BLaER1 treated with 17β-estradiol and CSF1 and Interleukin-3, amounts not matched to agents 10 nM and 100 nM (cell line): ENCODE measurements at regions not wholly inside any gene's neighbourhood (a gene's known extent, or its start where the extent isn't known, plus 50 kb on each side); places are given as distances from the start of the nearest gene placed in this dataset.
A peak's percentile ranks its signal among the peaks of the same experiment; 100 is the strongest.

Source experiments
- H3K27ac ChIP-seq, 11 experiments: shearing (Covaris generic); formaldehyde crosslinking; 2 replicates each; pipeline ENCODE4 v1.8.1; 2022
- H3K27me3 ChIP-seq, 11 experiments: shearing (Covaris generic); formaldehyde crosslinking; 2 replicates each; pipeline ENCODE4 v1.8.1; 2022
- H3K36me3 ChIP-seq, 11 experiments: shearing (Covaris generic); formaldehyde crosslinking; 2 replicates each; pipeline ENCODE4 v1.8.1; 2022
- H3K4me1 ChIP-seq, 10 experiments: shearing (Covaris generic); formaldehyde crosslinking; 2 replicates each; pipeline ENCODE4 v1.8.1; 2022
- H3K4me2 ChIP-seq, 11 experiments: shearing (Covaris generic); formaldehyde crosslinking; 2 replicates each; pipeline ENCODE4 v1.8.1; 2022
- H3K4me3 ChIP-seq, 10 experiments: shearing (Covaris generic); formaldehyde crosslinking; 2 replicates each; pipeline ENCODE4 v1.8.1; 2022
- H3K9ac ChIP-seq, 11 experiments: shearing (Covaris generic); formaldehyde crosslinking; 2 replicates each; pipeline ENCODE4 v1.8.1; 2022
- H3K9me3 ChIP-seq, 11 experiments: shearing (Covaris generic); formaldehyde crosslinking; replicated peaks in 1 of 11; 2 replicates each; pipeline ENCODE4 v1.8.1; 2022
- H4K20me1 ChIP-seq, 11 experiments: shearing (Covaris generic); formaldehyde crosslinking; 2 replicates each; pipeline ENCODE4 v1.8.1; 2022
- Cebpa-rat ChIP-seq, 11 experiments: shearing (Covaris generic); IDR thresholded peaks; 2 replicates each; pipeline ENCODE4 v1.8.1; 2022

GRCh38 chr4:11614426-11614825, 185.7 kb upstream of the HS3ST1 start:
- no peak for TF ChIP-seq Cebpa-rat (IDR thresholded peaks at IDR 0.05)
- H3K4me1 ChIP-seq: peaks cover 0 to 25% (median 0%) of the 10 kb centered on the region in 10 experiments; a peak in 6 of 20 replicates
- H3K4me2 ChIP-seq: no peak overlapping the region
- H3K4me3 ChIP-seq: no peak overlapping the region
- no peak overlapping the region for H3K9ac ChIP-seq
- H3K27me3 ChIP-seq: no peaks in the 10 kb centered on the region
- H3K36me3 ChIP-seq: no peaks in the 10 kb centered on the region
- H3K9me3 ChIP-seq: no peaks in the 10 kb centered on the region
- no peaks in the 10 kb centered on the region for H4K20me1 ChIP-seq
- no peak overlapping the region for H3K27ac ChIP-seq

- H3K9me3 ChIP-seq: no peaks in the 10 kb centered on the region
- H3K4me2 ChIP-seq: peak overlapping the region in 2 of 11 experiments; percentile 19 to 30; a peak in 1 of 22 replicates
- no peak overlapping the region for H3K9ac ChIP-seq
- no peak overlapping the region for H3K4me3 ChIP-seq
- H3K36me3 ChIP-seq: no peaks in the 10 kb centered on the region
- H3K27me3 ChIP-seq: no peaks in the 10 kb centered on the region
- peaks cover 0 to 17% (median 0%) of the 10 kb centered on the region in 10 experiments; a peak in 3 of 20 replicates for H3K4me1 ChIP-seq
- H3K27ac ChIP-seq: no peak overlapping the region
- no peaks in the 10 kb centered on the region for H4K20me1 ChIP-seq
- TF ChIP-seq Cebpa-rat (IDR thresholded peaks at IDR 0.05): no peak
These were observed 183.2 kb upstream of the HS3ST1 start for GRCh38 chr4:11611868-11612267.

- no peaks in the 10 kb centered on the region for H3K36me3 ChIP-seq
- no peak overlapping the region for H3K4me3 ChIP-seq
- no peaks in the 10 kb centered on the region for H3K9me3 ChIP-seq
- no peak overlapping the region for H3K9ac ChIP-seq
- H3K4me2 ChIP-seq: no peak overlapping the region
- no peaks in the 10 kb centered on the region for H4K20me1 ChIP-seq
- H3K27ac ChIP-seq: no peak overlapping the region
- no peak for TF ChIP-seq Cebpa-rat (IDR thresholded peaks at IDR 0.05)
- H3K4me1 ChIP-seq: peaks cover 0 to 38% (median 0%) of the 10 kb centered on the region in 10 experiments; a peak in 6 of 20 replicates
- no peaks in the 10 kb centered on the region for H3K27me3 ChIP-seq
These were observed 181.1 kb upstream of the HS3ST1 start for GRCh38 chr4:11609751-11610150.

GRCh38 chr4:11608992-11609391, 180.3 kb upstream of the HS3ST1 start:
- Histone ChIP-seq H3K36me3 (no peaks in the 10 kb centered on the region), H3K4me3 (no peak overlapping the region), H3K27ac (no peak overlapping the region), H3K27me3 (no peaks in the 10 kb centered on the region), H4K20me1 (no peaks in the 10 kb centered on the region), H3K4me1 (peaks cover 0 to 43% (median 0%) of the 10 kb centered on the region in 10 experiments; a peak in 6 of 20 replicates), H3K4me2 (no peak overlapping the region), H3K9ac (no peak overlapping the region), H3K9me3 (no peaks in the 10 kb centered on the region)
- TF ChIP-seq Cebpa-rat (IDR thresholded peaks at IDR 0.05): no peak

GRCh38 chr4:11606078-11606477, 177.4 kb upstream of the HS3ST1 start:
- H3K27me3 ChIP-seq: no peaks in the 10 kb centered on the region
- no peak for TF ChIP-seq Cebpa-rat (IDR thresholded peaks at IDR 0.05)
- no peak overlapping the region for H3K9ac ChIP-seq
- no peak overlapping the region for H3K4me3 ChIP-seq
- H3K9me3 ChIP-seq: no peaks in the 10 kb centered on the region
- H3K4me2 ChIP-seq: peak overlapping the region in 3 of 11 experiments; percentile 7 to 75 (median 75); a peak in 4 of 22 replicates
- H3K4me1 ChIP-seq: peaks cover 0 to 47% (median 0%) of the 10 kb centered on the region in 10 experiments; a peak in 6 of 20 replicates
- H4K20me1 ChIP-seq: no peaks in the 10 kb centered on the region
- H3K27ac ChIP-seq: peak overlapping the region in 2 of 11 experiments; percentile 6 to 12; a peak in 1 of 22 replicates
- no peaks in the 10 kb centered on the region for H3K36me3 ChIP-seq

- no peak for TF ChIP-seq Cebpa-rat (IDR thresholded peaks at IDR 0.05)
- Histone ChIP-seq H3K4me1 (peaks cover 0 to 47% (median 0%) of the 10 kb centered on the region in 10 experiments; a peak in 6 of 20 replicates), H3K9ac (no peak overlapping the region), H4K20me1 (no peaks in the 10 kb centered on the region), H3K27me3 (no peaks in the 10 kb centered on the region), H3K27ac (peak overlapping the region in 2 of 11 experiments; percentile 6 to 12; a peak in 1 of 22 replicates), H3K36me3 (no peaks in the 10 kb centered on the region), H3K4me3 (no peak overlapping the region), H3K4me2 (peak overlapping the region in 3 of 11 experiments; percentile 7 to 75 (median 75); a peak in 4 of 22 replicates), H3K9me3 (no peaks in the 10 kb centered on the region)
These were observed 176.9 kb upstream of the HS3ST1 start for GRCh38 chr4:11605597-11605996.

GRCh38 chr4:11604821-11605220, 176.1 kb upstream of the HS3ST1 start:
- H3K4me1 ChIP-seq: peaks cover 0 to 47% (median 0%) of the 10 kb centered on the region in 10 experiments; a peak in 6 of 20 replicates
- H3K4me2 ChIP-seq: peak overlapping the region in 2 of 11 experiments; percentile 75; a peak in 3 of 22 replicates
- H4K20me1 ChIP-seq: no peaks in the 10 kb centered on the region
- no peaks in the 10 kb centered on the region for H3K9me3 ChIP-seq
- H3K36me3 ChIP-seq: no peaks in the 10 kb centered on the region
- TF ChIP-seq Cebpa-rat (IDR thresholded peaks at IDR 0.05): no peak
- no peak overlapping the region for H3K4me3 ChIP-seq
- H3K27ac ChIP-seq: no peak overlapping the region
- no peak overlapping the region for H3K9ac ChIP-seq
- H3K27me3 ChIP-seq: no peaks in the 10 kb centered on the region

- Histone ChIP-seq H3K4me2 (peak overlapping the region in 3 of 11 experiments; percentile 22 to 55 (median 47); a peak in 5 of 22 replicates), H3K9ac (no peak overlapping the region), H4K20me1 (no peaks in the 10 kb centered on the region), H3K4me3 (no peak overlapping the region), H3K27me3 (no peaks in the 10 kb centered on the region), H3K36me3 (no peaks in the 10 kb centered on the region), H3K4me1 (peaks cover 0 to 51% (median 0%) of the 10 kb centered on the region in 10 experiments; a peak in 6 of 20 replicates), H3K9me3 (no peaks in the 10 kb centered on the region), H3K27ac (no peak overlapping the region)
- TF ChIP-seq Cebpa-rat (IDR thresholded peaks at IDR 0.05): no peak
These were observed 175.0 kb upstream of the HS3ST1 start for GRCh38 chr4:11603591-11604194.

GRCh38 chr4:11602606-11603340, 174.1 kb upstream of the HS3ST1 start:
- Histone ChIP-seq H3K36me3 (no peaks in the 10 kb centered on the region), H3K27me3 (no peaks in the 10 kb centered on the region), H3K27ac (no peak overlapping the region), H3K9me3 (no peaks in the 10 kb centered on the region), H4K20me1 (no peaks in the 10 kb centered on the region), H3K9ac (no peak overlapping the region), H3K4me3 (no peak overlapping the region), H3K4me1 (peaks cover 0 to 60% (median 0%) of the 10 kb centered on the region in 10 experiments; a peak in 7 of 20 replicates), H3K4me2 (peak overlapping the region in 3 of 11 experiments; percentile 17 to 47 (median 42); a peak in 3 of 22 replicates)
- TF ChIP-seq Cebpa-rat (IDR thresholded peaks at IDR 0.05): no peak
